Endothelial cell of umbilical vein (primary cell): ENCODE measurements at regions not wholly inside any gene's neighbourhood (a gene's known extent, or its start where the extent isn't known, plus 50 kb on each side); places are given as distances from the start of the nearest gene placed in this dataset.

ENCODE experiments used
- BruUV-seq: library from RNA; stranded (reverse); fragments of 400-500 nt; replicated peaks from 2 replicates; lab custom pipeline; 2021; lab: Mats Ljungman, UMichigan
- CTCF ChIA-PET: fragments of 300-600, 350-600 bp; sonication (Branson Sonifier 250); formaldehyde crosslinking; loops from one replicate; lab custom pipeline; 2021; ENCODE audit warnings: antibody characterized with exemption, inconsistent platforms; lab: Charles Lee
- POLR2A ChIA-PET: fragments of 300-600, 350-600 bp; sonication (Branson Sonifier 250); formaldehyde crosslinking; loops from one replicate; lab custom pipeline; 2021; ENCODE audit warnings: antibody characterized with exemption, inconsistent platforms; lab: Charles Lee
- DNase-seq: peaks from one replicate; pipeline ENCODE4 v3.0.0-alpha.2; 2011; ENCODE audit warnings: low read depth, low spot score
- FAIRE-seq: peaks from 2 replicates; lab custom pipeline; 2011; peaks lifted over from hg19 to GRCh38; lab: Jason Lieb, UNC
- H2AFZ ChIP-seq: 2 replicates; pipeline ENCODE4 v1.6.0; 2012; ENCODE audit warnings: low read depth, low read length, control low read depth, inconsistent platforms
- H3K27ac ChIP-seq: 2 replicates; pipeline ENCODE4 v1.5.1; 2011; ENCODE audit warnings: low read depth, mild to moderate bottlenecking, control low read depth, low read length, moderate library complexity; ENCODE audit not compliant: insufficient read depth
- H3K27me3 ChIP-seq, 2 experiments: 2 replicates each; pipeline versions ENCODE4 v1.6.0 to v1.6.1; 2011; ENCODE audit warnings: low read length in 2 of 2, mixed read lengths in 1 of 2; ENCODE audit not compliant: control insufficient read depth in 2 of 2, insufficient read depth in 2 of 2
- H3K36me3 ChIP-seq, 2 experiments: 2 replicates in 1 of 2; 3 replicates in 1 of 2; pipeline ENCODE4 v1.5.1; 2011; ENCODE audit warnings: low read length in 2 of 2, mild to moderate bottlenecking in 1 of 2, moderate library complexity in 1 of 2; ENCODE audit not compliant: control insufficient read depth in 2 of 2, insufficient read depth in 2 of 2; ENCODE audit errors: extremely low read depth in 1 of 2
- H3K4me1 ChIP-seq: 3 replicates; pipeline ENCODE4 v1.5.1; 2011; ENCODE audit warnings: mild to moderate bottlenecking, low read length; ENCODE audit not compliant: control insufficient read depth, insufficient read depth; ENCODE audit errors: extremely low read depth
- H3K4me2 ChIP-seq: 2 replicates; pipeline ENCODE4 v1.6.1; 2011; ENCODE audit warnings: low read length, control low read depth, mixed read lengths; ENCODE audit not compliant: insufficient read depth
- H3K4me3 ChIP-seq, 3 experiments: fragments of 200-600 bp in 1 of 3; sonication (generic), shearing (Covaris generic) in 1 of 3; replicated peaks in 1 of 3; 2 replicates each; pipeline ENCODE4 v1.5.1; 2011 to 2016; ENCODE audit warnings: control low read depth in 3 of 3, low read length in 3 of 3, mild to moderate bottlenecking in 2 of 3, inconsistent platforms in 1 of 3, low read depth in 1 of 3, moderate library complexity in 1 of 3; ENCODE audit not compliant: insufficient read depth in 1 of 3
- H3K79me2 ChIP-seq: 2 replicates; pipeline ENCODE4 v1.6.0; 2012; ENCODE audit warnings: low read length, inconsistent platforms; ENCODE audit not compliant: control insufficient read depth, insufficient read depth
- H3K9ac ChIP-seq: replicated peaks from 2 replicates; pipeline ENCODE3; 2011; ENCODE audit warnings: low read length, control low read depth; ENCODE audit not compliant: insufficient read depth; ENCODE audit errors: extremely low read depth
- H3K9me1 ChIP-seq: replicated peaks from 3 replicates; pipeline ENCODE4 v1.6.0; 2011; ENCODE audit warnings: mild to moderate bottlenecking, low read length; ENCODE audit not compliant: control insufficient read depth, insufficient read depth; ENCODE audit errors: extremely low read depth
- H3K9me3 ChIP-seq: replicated peaks from 2 replicates; pipeline ENCODE4 v1.5.1; 2012; ENCODE audit warnings: low read length, inconsistent platforms; ENCODE audit not compliant: control insufficient read depth, insufficient read depth
- H4K20me1 ChIP-seq: replicated peaks from 2 replicates; pipeline ENCODE3; 2011; ENCODE audit warnings: mild to moderate bottlenecking, low read length; ENCODE audit not compliant: control insufficient read depth, insufficient read depth; ENCODE audit errors: extremely low read depth
- EZH2 ChIP-seq: IDR thresholded peaks from 2 replicates; pipeline ENCODE4 v1.6.1; 2012; ENCODE audit warnings: borderline replicate concordance, low read depth, mild to moderate bottlenecking, moderate library complexity, low read length, inconsistent platforms; ENCODE audit not compliant: severe bottlenecking
- FOS ChIP-seq: IDR thresholded peaks from 2 replicates; pipeline ENCODE4 v1.6.1; 2011; ENCODE audit warnings: mild to moderate bottlenecking, low read length, moderate library complexity, borderline replicate concordance; ENCODE audit not compliant: insufficient read depth
- GATA2 ChIP-seq: IDR thresholded peaks from 2 replicates; pipeline ENCODE4 v1.7.0; 2011; ENCODE audit warnings: low read depth, mild to moderate bottlenecking, moderate library complexity, mixed read lengths, low read length; ENCODE audit not compliant: insufficient read length, insufficient read depth
- JUN ChIP-seq: IDR thresholded peaks from 2 replicates; pipeline ENCODE4 v1.6.1; 2011; ENCODE audit warnings: borderline replicate concordance, low read depth; ENCODE audit not compliant: insufficient read length, insufficient read depth
- MYC ChIP-seq: IDR thresholded peaks from one replicate; pipeline ENCODE4 v1.6.1; 2011; ENCODE audit warnings: mild to moderate bottlenecking, low read depth, low read length
- POLR2A ChIP-seq: IDR thresholded peaks from 2 replicates; pipeline ENCODE4 v1.6.1; 2012; ENCODE audit warnings: low read depth, mild to moderate bottlenecking, control low read depth, low read length
- POLR2AphosphoS5 ChIP-seq: IDR thresholded peaks from 2 replicates; pipeline ENCODE4 v1.6.1; 2012; ENCODE audit warnings: low read depth, mild to moderate bottlenecking, control low read depth, low read length, moderate library complexity; ENCODE audit not compliant: insufficient read depth
- dilution Hi-C: fragments of 300-500 bp; cut with MboI; formaldehyde crosslinking; loops from one replicate; pipeline ENCODE4 v1.15.0; 2019; ENCODE audit warnings: low sequenced_read_pairs; ENCODE audit not compliant: extremely low pct_ligation_motif_present
- intact Hi-C: fragments of 100-400 bp; cut with micrococcal nuclease; formaldehyde crosslinking; loops from one replicate; pipeline ENCODE4 v1.10.0; 2022
- TF ChIP-seq, protein P1 (sequence below): IDR thresholded peaks from 2 replicates; pipeline ENCODE4 v1.6.1; 2011; ENCODE audit not compliant: insufficient read depth, insufficient read length
- TF ChIP-seq, protein P2 (sequence below), 2 donors: IDR thresholded peaks; 1 replicate in 1 of 2; 2 replicates in 1 of 2; pipeline ENCODE4 v1.5.1; 2011; ENCODE audit warnings: low read length in 2 of 2, mild to moderate bottlenecking in 2 of 2, moderate library complexity in 2 of 2, control low read depth in 1 of 2, inconsistent platforms in 1 of 2, low read depth in 1 of 2; ENCODE audit not compliant: insufficient read depth in 1 of 2; ENCODE audit errors: extremely low read depth in 1 of 2

DNA sequence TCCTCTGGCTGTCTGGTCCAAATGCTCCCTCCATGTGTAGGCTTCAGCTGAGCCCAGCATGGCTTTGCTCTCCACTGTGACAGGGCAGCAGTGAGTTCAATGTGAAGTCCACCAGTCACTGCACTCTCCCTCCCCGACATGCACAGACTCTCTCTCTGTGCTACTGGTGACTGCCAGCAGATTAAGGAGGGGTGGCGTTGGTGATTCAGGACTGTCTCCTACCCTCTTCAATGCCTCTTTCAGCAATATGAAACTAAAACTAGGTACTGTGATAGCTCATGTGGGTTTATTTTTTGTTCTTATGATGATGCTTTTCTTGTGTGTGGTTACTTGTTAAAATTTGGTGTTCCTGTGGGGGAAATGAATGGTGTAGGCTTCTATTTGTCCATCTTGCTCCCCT, 201.0 kb upstream of the RBMS1 start:
- no peaks in the 10 kb centered on the region for H3K79me2 ChIP-seq
- no peaks in the 10 kb centered on the region for H3K9me3 ChIP-seq
- DNase-seq (no peak), FAIRE-seq (no peak)
- H3K4me3 ChIP-seq, result no peak overlapping the region
- dilution Hi-C loops, result no loop called here
- no peaks in the 10 kb centered on the region for H4K20me1 ChIP-seq
- intact Hi-C loops, result no loop called here
- H3K36me3 ChIP-seq, result no peaks in the 10 kb centered on the region
- no peak for TF ChIP-seq EZH2
- TF ChIP-seq POLR2AphosphoS5, result no peak
- TF ChIP-seq GATA2, result no peak
- TF ChIP-seq, protein P1, sequence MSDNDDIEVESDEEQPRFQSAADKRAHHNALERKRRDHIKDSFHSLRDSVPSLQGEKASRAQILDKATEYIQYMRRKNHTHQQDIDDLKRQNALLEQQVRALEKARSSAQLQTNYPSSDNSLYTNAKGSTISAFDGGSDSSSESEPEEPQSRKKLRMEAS, result no peak
- no peak for TF ChIP-seq JUN
- no peaks in the 10 kb centered on the region for H3K27me3 ChIP-seq
- H2AFZ ChIP-seq, result no peak overlapping the region
- ChIA-PET POLR2A (no interaction called here), CTCF (interaction anchor here (1.1 to 1.2 kb wide), 2 partner anchors 9 to 183 kb away, joined by 3 to 4 read pairs; no protein-coding TSS in a partner anchor)
- no peak overlapping the region for H3K9ac ChIP-seq
- no peaks in the 10 kb centered on the region for H3K9me1 ChIP-seq
- no peaks in the 10 kb centered on the region for H3K4me1 ChIP-seq
- H3K4me2 ChIP-seq, result no peak overlapping the region
- H3K27ac ChIP-seq, result no peak overlapping the region
- BruUV-seq, result no TSS peak

DNA sequence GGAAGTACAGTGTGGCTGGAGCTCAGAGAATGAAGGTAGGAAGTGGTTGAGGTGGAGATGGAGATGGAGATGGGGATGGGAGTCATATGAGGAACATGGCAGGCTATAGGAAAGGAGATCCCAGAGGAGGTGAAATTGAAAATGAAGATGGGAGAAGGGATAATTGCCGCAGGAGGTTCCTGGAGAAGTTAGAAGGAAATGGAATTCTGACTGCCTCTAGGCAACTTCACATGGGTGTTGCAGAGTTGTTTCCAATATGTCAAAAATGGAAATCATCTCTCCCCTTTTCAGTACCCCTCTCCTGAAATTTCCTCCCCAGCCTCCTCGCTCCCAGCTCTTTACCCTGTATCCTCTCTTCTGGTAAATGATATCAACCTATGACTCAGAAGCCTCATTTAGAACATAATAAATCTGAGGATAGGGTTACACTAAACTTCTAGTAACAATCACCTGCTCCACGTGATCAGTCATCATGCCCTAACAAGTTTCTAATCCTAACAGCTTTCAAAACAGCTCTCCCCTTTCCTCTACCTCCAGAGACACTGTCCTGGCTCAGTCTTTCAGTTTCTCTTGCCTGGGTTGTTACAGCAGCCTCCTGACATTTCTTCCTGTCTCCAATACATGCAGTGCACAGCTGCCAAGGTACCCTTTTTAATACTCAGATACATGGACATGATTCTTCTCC, 201.9 kb upstream of the RBMS1 start:
- dilution Hi-C loops, result no loop called here
- Histone ChIP-seq H3K9ac (no peak overlapping the region), H3K4me2 (no peak overlapping the region), H4K20me1 (no peaks in the 10 kb centered on the region), H3K27ac (no peak overlapping the region), H3K4me1 (peaks cover 5% of the 10 kb centered on the region), H3K4me3 (no peak overlapping the region), H3K36me3 (no peaks in the 10 kb centered on the region), H3K9me1 (no peaks in the 10 kb centered on the region), H3K79me2 (no peaks in the 10 kb centered on the region), H3K27me3 (no peaks in the 10 kb centered on the region), H2AFZ (no peak overlapping the region), H3K9me3 (no peaks in the 10 kb centered on the region)
- ChIA-PET CTCF (interaction anchor here (1.1 to 1.2 kb wide), 2 partner anchors 10 to 182 kb away, joined by 3 to 4 read pairs; no protein-coding TSS in a partner anchor), POLR2A (no interaction called here)
- intact Hi-C loops, result no loop called here
- no peak for DNase-seq
- TF ChIP-seq, protein P2, sequence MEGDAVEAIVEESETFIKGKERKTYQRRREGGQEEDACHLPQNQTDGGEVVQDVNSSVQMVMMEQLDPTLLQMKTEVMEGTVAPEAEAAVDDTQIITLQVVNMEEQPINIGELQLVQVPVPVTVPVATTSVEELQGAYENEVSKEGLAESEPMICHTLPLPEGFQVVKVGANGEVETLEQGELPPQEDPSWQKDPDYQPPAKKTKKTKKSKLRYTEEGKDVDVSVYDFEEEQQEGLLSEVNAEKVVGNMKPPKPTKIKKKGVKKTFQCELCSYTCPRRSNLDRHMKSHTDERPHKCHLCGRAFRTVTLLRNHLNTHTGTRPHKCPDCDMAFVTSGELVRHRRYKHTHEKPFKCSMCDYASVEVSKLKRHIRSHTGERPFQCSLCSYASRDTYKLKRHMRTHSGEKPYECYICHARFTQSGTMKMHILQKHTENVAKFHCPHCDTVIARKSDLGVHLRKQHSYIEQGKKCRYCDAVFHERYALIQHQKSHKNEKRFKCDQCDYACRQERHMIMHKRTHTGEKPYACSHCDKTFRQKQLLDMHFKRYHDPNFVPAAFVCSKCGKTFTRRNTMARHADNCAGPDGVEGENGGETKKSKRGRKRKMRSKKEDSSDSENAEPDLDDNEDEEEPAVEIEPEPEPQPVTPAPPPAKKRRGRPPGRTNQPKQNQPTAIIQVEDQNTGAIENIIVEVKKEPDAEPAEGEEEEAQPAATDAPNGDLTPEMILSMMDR (IDR thresholded peaks at IDR 0.05; ENCODE audit: extremely low read depth in 1 of 2, insufficient read depth in 1 of 2, low read depth in 1 of 2, low read length in 2 of 2), result no peak
- no peak for TF ChIP-seq MYC
- TF ChIP-seq POLR2A, result no peak
- no peak for TF ChIP-seq EZH2
- TF ChIP-seq, protein P1, result no peak
- no peak for TF ChIP-seq GATA2
- TF ChIP-seq POLR2AphosphoS5, result no peak
- no peak for TF ChIP-seq JUN
- TF ChIP-seq FOS, result no peak
- no peak for FAIRE-seq
- BruUV-seq, result no TSS peak
